GM12865 (cell line): ENCODE measurements at regions not wholly inside any gene's neighbourhood (a gene's known extent, or its start where the extent isn't known, plus 50 kb on each side); places are given as distances from the start of the nearest gene placed in this dataset.

Experiments used
- DNase-seq: peaks from one replicate; pipeline ENCODE4 v3.0.0; 2010; ENCODE audit warnings: low read depth
- H3K4me3 ChIP-seq: 2 replicates; pipeline ENCODE4 v1.5.1; 2011; ENCODE audit warnings: mild to moderate bottlenecking, low read depth, low read length, control low read depth
- CTCF ChIP-seq: IDR thresholded peaks from 2 replicates; pipeline ENCODE4 v1.5.1; 2011; ENCODE audit warnings: low read length, control low read depth, low read depth, inconsistent platforms; ENCODE audit not compliant: insufficient read depth; ENCODE audit errors: missing control alignments

DNA sequence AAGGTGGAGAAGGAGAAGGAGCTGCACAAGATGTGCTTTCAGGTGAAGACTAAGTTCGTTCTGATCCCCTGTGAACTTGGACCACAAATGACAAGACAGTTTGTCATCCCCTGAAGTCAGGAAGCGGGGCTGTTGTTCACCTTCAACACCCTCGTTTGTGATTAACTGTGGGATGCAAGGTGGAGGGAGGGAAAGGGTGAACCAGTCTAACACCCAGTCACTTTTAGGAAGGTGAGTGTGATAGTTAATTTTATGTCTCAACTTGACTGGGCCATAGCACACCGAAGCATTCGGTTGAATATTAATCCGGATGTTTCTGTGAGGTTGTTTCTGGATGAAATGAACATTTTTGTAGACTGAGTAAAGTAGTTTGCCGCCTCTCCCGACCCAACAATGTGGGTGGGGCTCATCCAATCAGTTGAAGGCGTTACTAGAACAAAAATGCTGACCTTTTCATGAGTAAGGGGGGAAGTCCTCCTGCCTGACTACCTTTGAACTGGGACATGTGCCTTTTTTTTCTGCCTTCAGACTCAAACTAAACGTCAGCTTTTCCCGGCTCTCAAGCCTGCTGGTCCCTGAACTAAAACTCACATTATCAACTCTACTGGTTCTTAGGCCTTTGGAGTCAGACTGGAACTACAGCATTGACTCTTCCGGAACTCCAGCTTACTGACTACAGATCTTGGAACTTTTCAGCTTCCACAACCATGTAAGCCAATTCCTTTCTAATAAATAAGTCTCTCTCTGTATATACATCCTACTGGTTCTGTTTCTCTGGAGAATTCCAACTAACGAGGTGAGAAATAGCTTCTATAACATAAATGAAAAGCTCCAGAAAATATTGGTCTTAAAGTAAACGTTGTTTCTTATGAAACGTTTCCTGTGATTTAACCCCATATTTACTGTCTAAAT is 264.0 kb upstream of the SLITRK3 start:
- no peak overlapping the region for H3K4me3 ChIP-seq
- DNase-seq, result no peak
- no peak for TF ChIP-seq CTCF

- no peak for DNase-seq
- no peak overlapping the region for H3K4me3 ChIP-seq
- TF ChIP-seq CTCF, result no peak
Measured at GRCh38 chr3:165459111-165459510, 262.9 kb upstream of the SLITRK3 start.

- DNase-seq, result no peak
- no peak overlapping the region for H3K4me3 ChIP-seq
- no peak for TF ChIP-seq CTCF
Measured at GRCh38 chr3:165457096-165457495, 260.9 kb upstream of the SLITRK3 start.

DNA sequence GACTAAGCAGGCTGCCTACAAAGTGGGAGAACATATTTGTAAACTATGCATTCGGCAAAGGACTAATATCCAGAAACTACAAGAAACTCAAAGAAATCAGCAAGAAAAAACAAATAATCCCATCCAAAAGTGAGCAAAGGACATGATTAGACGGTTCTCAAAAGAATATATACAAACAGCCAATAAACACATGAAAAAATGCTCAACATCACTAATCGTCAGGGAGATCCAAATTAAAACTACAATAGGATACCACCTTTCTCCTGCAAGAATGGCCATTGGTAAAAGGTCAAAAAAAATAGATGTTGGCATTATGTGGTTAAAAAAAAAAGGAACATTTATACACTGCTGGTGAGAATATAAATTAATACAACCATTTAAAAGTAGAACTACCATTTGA is 259.6 kb upstream of the SLITRK3 start:
- DNase-seq, result no peak
- no peak for TF ChIP-seq CTCF
- no peak overlapping the region for H3K4me3 ChIP-seq

GRCh38 chr3:165455360-165455759 is 259.2 kb upstream of the SLITRK3 start:
- no peak for TF ChIP-seq CTCF
- no peak overlapping the region for H3K4me3 ChIP-seq
- no peak for DNase-seq

GRCh38 chr3:165451371-165452070 is 255.3 kb upstream of the SLITRK3 start:
- H3K4me3 ChIP-seq, result no peak overlapping the region
- no peak for TF ChIP-seq CTCF
- no peak for DNase-seq

GRCh38 chr3:165446555-165446954 is 250.4 kb upstream of the SLITRK3 start:
- DNase-seq, result peak; percentile 6
- no peak for TF ChIP-seq CTCF
- H3K4me3 ChIP-seq, result no peak overlapping the region
